Lung (tissue), 11 donors: ENCODE measurements at regions not wholly inside any gene's neighbourhood (a gene's known extent, or its start where the extent isn't known, plus 50 kb on each side); places are given as distances from the start of the nearest gene placed in this dataset.

Experiments
- ATAC-seq: fragments of 200-7000 bp; cut with Tn5 transposase; one replicate; pipeline ENCODE4 v1.9.1; 2020; ENCODE audit warnings: moderate number of reproducible peaks; ENCODE audit not compliant: insufficient read depth, low FRiP score
- DNase-seq, 3 donors: peaks; one replicate each; pipeline ENCODE4 v3.0.0-alpha.2; 2013 to 2017
- H3K27ac ChIP-seq, 2 donors: one replicate each; pipeline ENCODE4 v1.5.1; 2013; ENCODE audit warnings: mild to moderate bottlenecking in 2 of 2, moderate library complexity in 2 of 2, control low read depth in 1 of 2, inconsistent platforms in 1 of 2, low read depth in 1 of 2, low read length in 1 of 2
- H3K27me3 ChIP-seq, 3 donors: one replicate each; pipeline ENCODE4 v1.5.1; 2013; ENCODE audit warnings: low read length in 2 of 3; ENCODE audit not compliant: control insufficient read depth in 3 of 3, insufficient read depth in 3 of 3
- H3K36me3 ChIP-seq, 4 donors: one replicate each; pipeline ENCODE4 v1.5.1; 2013; ENCODE audit warnings: low read length in 4 of 4, mild to moderate bottlenecking in 1 of 4, moderate library complexity in 1 of 4; ENCODE audit not compliant: control insufficient read depth in 4 of 4, insufficient read depth in 4 of 4
- H3K4me1 ChIP-seq, 5 donors: one replicate each; pipeline ENCODE4 v1.5.1; 2013; ENCODE audit warnings: low read length in 5 of 5, mild to moderate bottlenecking in 2 of 5, moderate library complexity in 1 of 5; ENCODE audit not compliant: control insufficient read depth in 5 of 5, insufficient read depth in 5 of 5
- H3K4me3 ChIP-seq: one replicate; pipeline ENCODE4 v1.5.1; 2013; ENCODE audit warnings: mild to moderate bottlenecking, control low read depth, moderate library complexity
- H3K9ac ChIP-seq, 2 donors: one replicate each; pipeline ENCODE4 v1.5.1; 2013; ENCODE audit warnings: low read length in 2 of 2, control low read depth in 1 of 2; ENCODE audit not compliant: insufficient read depth in 1 of 2
- H3K9me3 ChIP-seq, 4 donors: one replicate each; pipeline ENCODE4 v1.5.1; 2013; ENCODE audit warnings: low read length in 3 of 4, mild to moderate bottlenecking in 1 of 4, moderate library complexity in 1 of 4; ENCODE audit not compliant: control insufficient read depth in 4 of 4, insufficient read depth in 3 of 4
- WGBS, 2 donors: extraction: QIAGEN DNeasy Blood & Tissue Kit; methylation state at CpG; one replicate each; pipeline ENCODE4 v1.1.7; 2013; 5-methylcytosine and 5-hydroxymethylcytosine counted together
- TF ChIP-seq, protein P1 (sequence below): IDR thresholded peaks from 2 replicates; pipeline ENCODE4 v1.5.1; 2012; ENCODE audit warnings: mild to moderate bottlenecking; ENCODE audit errors: control extremely low read depth, extremely low read depth
- donor health status: control.
- donor health status: control.
- donor health status: Bipolar disorder and iron deficiency.
- donor health status: healthy.
- donor health status: DM: yes; HTN: yes; CAD: no.

DNA sequence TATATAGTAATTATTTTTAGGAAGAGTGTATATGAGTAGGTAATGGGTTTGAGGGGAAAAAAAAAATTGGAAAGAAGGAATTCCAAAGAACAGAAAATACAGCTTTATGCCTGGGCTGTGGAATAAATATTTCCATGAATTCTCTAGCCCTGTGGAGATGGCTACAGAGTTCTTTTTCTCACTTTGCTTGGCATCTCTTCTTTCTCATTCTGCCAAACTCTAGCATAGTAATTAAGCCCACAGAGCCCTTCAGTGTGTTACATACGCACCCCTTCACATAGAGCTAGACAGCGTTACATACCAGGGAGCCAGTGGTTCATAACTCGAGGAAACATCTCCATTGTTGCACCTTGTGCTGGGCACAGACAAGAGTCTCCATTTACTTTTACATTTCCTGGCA is 621.1 kb downstream of the CDH8 start:
- Histone ChIP-seq H3K4me1 (no peaks in the 10 kb centered on the region), H3K9ac (no peak overlapping the region), H3K4me3 (no peak overlapping the region), H3K27me3 (no peaks in the 10 kb centered on the region), H3K27ac (no peak overlapping the region), H3K36me3 (no peaks in the 10 kb centered on the region), H3K9me3 (no peaks in the 10 kb centered on the region)
- TF ChIP-seq, protein P1, sequence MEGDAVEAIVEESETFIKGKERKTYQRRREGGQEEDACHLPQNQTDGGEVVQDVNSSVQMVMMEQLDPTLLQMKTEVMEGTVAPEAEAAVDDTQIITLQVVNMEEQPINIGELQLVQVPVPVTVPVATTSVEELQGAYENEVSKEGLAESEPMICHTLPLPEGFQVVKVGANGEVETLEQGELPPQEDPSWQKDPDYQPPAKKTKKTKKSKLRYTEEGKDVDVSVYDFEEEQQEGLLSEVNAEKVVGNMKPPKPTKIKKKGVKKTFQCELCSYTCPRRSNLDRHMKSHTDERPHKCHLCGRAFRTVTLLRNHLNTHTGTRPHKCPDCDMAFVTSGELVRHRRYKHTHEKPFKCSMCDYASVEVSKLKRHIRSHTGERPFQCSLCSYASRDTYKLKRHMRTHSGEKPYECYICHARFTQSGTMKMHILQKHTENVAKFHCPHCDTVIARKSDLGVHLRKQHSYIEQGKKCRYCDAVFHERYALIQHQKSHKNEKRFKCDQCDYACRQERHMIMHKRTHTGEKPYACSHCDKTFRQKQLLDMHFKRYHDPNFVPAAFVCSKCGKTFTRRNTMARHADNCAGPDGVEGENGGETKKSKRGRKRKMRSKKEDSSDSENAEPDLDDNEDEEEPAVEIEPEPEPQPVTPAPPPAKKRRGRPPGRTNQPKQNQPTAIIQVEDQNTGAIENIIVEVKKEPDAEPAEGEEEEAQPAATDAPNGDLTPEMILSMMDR, result no peak
- ATAC-seq (no peak), DNase-seq (no peak)
- 72 to 80% methylated on average over 3 of the region's 3 CpGs for WGBS, 2 donors

DNA sequence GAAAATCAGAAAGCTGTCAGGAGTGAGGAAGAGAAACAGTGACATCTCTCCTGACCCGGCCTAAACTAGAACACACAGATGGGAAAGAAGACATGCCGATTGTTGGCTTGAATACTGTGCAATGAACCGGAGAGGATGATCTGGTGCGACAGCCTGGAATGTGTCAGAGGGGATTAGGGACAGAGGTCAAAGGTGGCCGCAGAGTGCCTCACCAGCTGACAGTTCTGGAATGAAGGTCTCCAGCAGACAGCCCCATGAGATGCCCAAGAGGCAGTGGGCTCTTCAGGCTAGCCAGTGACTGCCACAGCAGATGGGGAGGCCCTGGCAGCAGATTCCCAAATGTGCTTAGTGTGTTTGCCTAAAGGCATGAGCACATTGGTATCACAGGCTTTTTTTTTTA is 623.2 kb downstream of the CDH8 start:
- WGBS, 2 donors, result 57 to 61% methylated on average over 5 of the region's 5 CpGs
- no peak overlapping the region for H3K27ac ChIP-seq
- no peaks in the 10 kb centered on the region for H3K4me1 ChIP-seq
- H3K4me3 ChIP-seq, result no peak overlapping the region
- no peak for DNase-seq
- H3K9ac ChIP-seq, result no peak overlapping the region
- H3K9me3 ChIP-seq, result no peaks in the 10 kb centered on the region
- ATAC-seq, result no peak
- H3K27me3 ChIP-seq, result no peaks in the 10 kb centered on the region
- H3K36me3 ChIP-seq, result no peaks in the 10 kb centered on the region
- TF ChIP-seq, protein P1, result no peak

DNA sequence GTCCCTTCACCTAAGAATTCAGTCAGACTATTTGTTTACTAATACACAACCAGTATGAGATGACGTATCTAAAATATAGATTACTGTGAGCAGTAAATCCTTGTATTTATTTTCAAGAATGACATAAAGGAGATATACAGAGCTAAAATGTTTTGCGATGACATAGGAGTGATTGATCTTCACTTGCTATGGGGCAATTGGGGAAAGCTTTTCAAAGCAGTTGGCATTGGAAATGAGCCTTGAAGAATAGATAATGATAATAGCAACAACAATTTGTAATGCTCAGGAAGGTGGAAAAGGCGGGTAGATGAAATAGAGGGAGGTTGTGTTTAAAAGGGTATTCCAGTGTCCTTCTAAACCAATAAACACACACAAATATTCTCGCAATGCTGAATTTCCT is 623.7 kb downstream of the CDH8 start:
- Histone ChIP-seq H3K9ac (no peak overlapping the region), H3K27me3 (no peaks in the 10 kb centered on the region), H3K4me3 (no peak overlapping the region), H3K9me3 (no peaks in the 10 kb centered on the region), H3K27ac (no peak overlapping the region), H3K36me3 (no peaks in the 10 kb centered on the region), H3K4me1 (no peaks in the 10 kb centered on the region)
- no peak for DNase-seq
- no peak for ATAC-seq
- WGBS, 2 donors, result 84 to 87% methylated on average over 4 of the region's 4 CpGs
- TF ChIP-seq, protein P1, result no peak

DNA sequence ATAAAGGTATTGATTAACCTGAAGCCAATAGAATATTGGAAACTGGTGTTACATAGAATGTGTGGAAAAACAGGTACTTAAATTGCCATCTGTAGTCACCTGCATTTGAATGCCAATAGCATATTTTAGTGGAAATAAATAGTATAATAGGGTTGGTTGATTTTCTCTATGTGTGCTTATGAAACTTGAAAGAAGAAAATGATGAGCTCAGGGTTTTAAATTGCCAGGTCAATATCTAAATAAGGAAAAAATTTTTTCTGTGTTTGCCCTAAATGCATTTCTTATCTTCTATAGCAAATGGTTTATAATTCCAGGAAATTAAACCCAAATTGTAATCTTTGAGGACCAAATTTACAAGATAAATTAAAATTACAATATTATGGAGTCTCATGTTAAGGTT is 626.6 kb downstream of the CDH8 start:
- Histone ChIP-seq H3K36me3 (no peaks in the 10 kb centered on the region), H3K4me3 (no peak overlapping the region), H3K9me3 (no peaks in the 10 kb centered on the region), H3K27me3 (no peaks in the 10 kb centered on the region), H3K27ac (no peak overlapping the region), H3K9ac (no peak overlapping the region), H3K4me1 (no peaks in the 10 kb centered on the region)
- DNase-seq (no peak), ATAC-seq (no peak)
- TF ChIP-seq, protein P1, result no peak
